ENCODE measurements at regions not wholly inside any gene's neighbourhood (a gene's known extent, or its start where the extent isn't known, plus 50 kb on each side); places are given as distances from the start of the nearest gene placed in this dataset.

- Histone ChIP-seq H2BK12ac (ENCODE audit: low read length) (no peak overlapping the region), H3K79me2 (ENCODE audit: control insufficient read depth, insufficient read depth, low read length, poor library complexity) (no peaks in the 10 kb centered on the region), H3K9ac (ENCODE audit: low read length) (no peak overlapping the region), H2BK5ac (ENCODE audit: low read depth, low read length, poor library complexity) (no peak overlapping the region), H2AFZ (ENCODE audit: insufficient read depth, low read length, poor library complexity) (no peak overlapping the region), H2AK5ac (ENCODE audit: low read length) (no peak overlapping the region), H4K91ac (ENCODE audit: low read depth, low read length) (no peak overlapping the region), H3K14ac (ENCODE audit: low read length) (no peak overlapping the region), H3K4me3 (ENCODE audit: low read depth, low read length) (no peak overlapping the region), H3K27me3 (ENCODE audit: insufficient read depth, low read length) (no peaks in the 10 kb centered on the region), H4K8ac (ENCODE audit: low read depth, low read length) (no peak overlapping the region), H3K79me1 (ENCODE audit: low read length) (no peaks in the 10 kb centered on the region), H3K18ac (ENCODE audit: low read length) (no peak overlapping the region), H3K4me1 (ENCODE audit: control insufficient read depth in 1 of 2, insufficient read depth in 2 of 2, low read length in 2 of 2) (no peaks in the 10 kb centered on the region), H3K36me3 (ENCODE audit: control insufficient read depth in 1 of 2, insufficient read depth in 2 of 2, low read length in 2 of 2) (no peaks in the 10 kb centered on the region), H3K27ac (ENCODE audit: low read depth, low read length) (no peak overlapping the region), H3K4me2 (ENCODE audit: low read length) (no peak overlapping the region), H3K4ac (ENCODE audit: low read depth, low read length) (no peak overlapping the region), H2BK120ac (ENCODE audit: insufficient read depth, low read length, poor library complexity) (no peak overlapping the region), H3K9me3 (ENCODE audit: insufficient read depth, low read depth, low read length) (peaks cover 4% of the 10 kb centered on the region), H4K12ac (ENCODE audit: low read depth, low read length) (no peak overlapping the region), H3K23ac (ENCODE audit: low read length) (no peak overlapping the region)
- no peak for DNase-seq
- WGBS (ENCODE audit: extremely low coverage, insufficient coverage, insufficient read length), result no CpG with 5 or more reads among the region's 1 CpG
Measured at GRCh38 chr1:157284451-157284850, 146.3 kb upstream of the ETV3 start.

- no peaks in the 10 kb centered on the region for H3K27me3 ChIP-seq (ENCODE audit: insufficient read depth, low read length)
- H3K4me3 ChIP-seq (ENCODE audit: low read depth, low read length), result no peak overlapping the region
- DNase-seq, result no peak
- H4K91ac ChIP-seq (ENCODE audit: low read depth, low read length), result no peak overlapping the region
- H4K8ac ChIP-seq (ENCODE audit: low read depth, low read length), result no peak overlapping the region
- no peak overlapping the region for H3K27ac ChIP-seq (ENCODE audit: low read depth, low read length)
- no peak overlapping the region for H3K4ac ChIP-seq (ENCODE audit: low read depth, low read length)
- H3K36me3 ChIP-seq (ENCODE audit: control insufficient read depth in 1 of 2, insufficient read depth in 2 of 2, low read length in 2 of 2), result no peaks in the 10 kb centered on the region
- no peak overlapping the region for H3K9ac ChIP-seq (ENCODE audit: low read length)
- no CpG with 5 or more reads among the region's 3 CpGs for WGBS (ENCODE audit: extremely low coverage, insufficient coverage, insufficient read length)
- H3K14ac ChIP-seq (ENCODE audit: low read length), result no peak overlapping the region
- H3K9me3 ChIP-seq (ENCODE audit: insufficient read depth, low read depth, low read length), result no peaks in the 10 kb centered on the region
- H3K18ac ChIP-seq (ENCODE audit: low read length), result no peak overlapping the region
- H3K4me1 ChIP-seq (ENCODE audit: control insufficient read depth in 1 of 2, insufficient read depth in 2 of 2, low read length in 2 of 2), result peaks cover under 1 to 5% of the 10 kb centered on the region in 2 experiments
- no peak overlapping the region for H3K4me2 ChIP-seq (ENCODE audit: low read length)
- no peak overlapping the region for H2BK120ac ChIP-seq (ENCODE audit: insufficient read depth, low read length, poor library complexity)
- no peaks in the 10 kb centered on the region for H3K79me1 ChIP-seq (ENCODE audit: low read length)
- H2BK5ac ChIP-seq (ENCODE audit: low read depth, low read length, poor library complexity), result no peak overlapping the region
- H2BK12ac ChIP-seq (ENCODE audit: low read length), result no peak overlapping the region
- no peaks in the 10 kb centered on the region for H3K79me2 ChIP-seq (ENCODE audit: control insufficient read depth, insufficient read depth, low read length, poor library complexity)
- H2AFZ ChIP-seq (ENCODE audit: insufficient read depth, low read length, poor library complexity), result no peak overlapping the region
- no peak overlapping the region for H3K23ac ChIP-seq (ENCODE audit: low read length)
- no peak overlapping the region for H4K12ac ChIP-seq (ENCODE audit: low read depth, low read length)
- H2AK5ac ChIP-seq (ENCODE audit: low read length), result no peak overlapping the region
Measured at GRCh38 chr1:157279802-157280140, 141.6 kb upstream of the ETV3 start.

DNA sequence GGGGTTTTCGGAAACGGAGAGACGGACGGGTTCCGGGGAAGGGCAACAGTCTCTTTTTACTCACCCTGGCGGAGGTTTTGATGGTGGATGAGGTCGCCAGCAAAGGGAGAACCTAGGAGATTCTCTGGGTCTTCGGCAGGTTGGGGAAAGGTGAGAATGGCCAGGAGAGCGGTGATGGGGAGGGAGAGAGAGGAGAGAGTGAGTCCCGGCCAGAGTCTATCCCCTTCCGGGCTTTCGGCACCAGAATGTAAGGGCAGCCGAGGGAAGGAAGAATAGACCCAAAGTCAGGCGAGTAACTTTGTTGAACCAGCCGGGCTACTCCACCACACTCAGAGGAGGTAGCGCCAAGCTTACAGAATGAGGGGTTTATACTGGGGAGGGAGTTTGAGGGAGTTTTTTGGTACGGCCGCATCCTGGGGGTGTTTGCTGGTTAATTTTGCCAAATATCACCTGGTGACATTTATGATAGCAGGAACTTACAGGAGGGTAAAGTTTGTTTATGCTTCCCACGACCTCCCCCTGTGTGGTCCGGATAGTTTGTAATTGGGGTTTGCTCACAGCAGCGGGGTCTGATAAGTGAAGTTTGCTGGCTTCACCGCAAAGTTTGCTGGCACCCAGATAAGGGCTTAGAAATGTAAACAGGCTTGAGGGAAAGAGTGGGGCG lies 141.1 kb upstream of the ETV3 start:
- Histone ChIP-seq H3K4me1 (ENCODE audit: control insufficient read depth in 1 of 2, insufficient read depth in 2 of 2, low read length in 2 of 2) (peaks cover 2 to 9% of the 10 kb centered on the region in 2 experiments), H2BK5ac (ENCODE audit: low read depth, low read length, poor library complexity) (no peak overlapping the region), H3K27me3 (ENCODE audit: insufficient read depth, low read length) (no peaks in the 10 kb centered on the region), H2AFZ (ENCODE audit: insufficient read depth, low read length, poor library complexity) (no peak overlapping the region), H4K12ac (ENCODE audit: low read depth, low read length) (no peak overlapping the region), H3K79me2 (ENCODE audit: control insufficient read depth, insufficient read depth, low read length, poor library complexity) (no peaks in the 10 kb centered on the region), H4K91ac (ENCODE audit: low read depth, low read length) (no peak overlapping the region), H3K27ac (ENCODE audit: low read depth, low read length) (no peak overlapping the region), H3K4me2 (ENCODE audit: low read length) (no peak overlapping the region), H2BK12ac (ENCODE audit: low read length) (no peak overlapping the region), H3K4ac (ENCODE audit: low read depth, low read length) (no peak overlapping the region), H3K36me3 (ENCODE audit: control insufficient read depth in 1 of 2, insufficient read depth in 2 of 2, low read length in 2 of 2) (no peaks in the 10 kb centered on the region), H2BK120ac (ENCODE audit: insufficient read depth, low read length, poor library complexity) (no peak overlapping the region), H3K14ac (ENCODE audit: low read length) (no peak overlapping the region), H3K18ac (ENCODE audit: low read length) (no peak overlapping the region), H2AK5ac (ENCODE audit: low read length) (no peak overlapping the region), H4K8ac (ENCODE audit: low read depth, low read length) (no peak overlapping the region), H3K4me3 (ENCODE audit: low read depth, low read length) (no peak overlapping the region), H3K79me1 (ENCODE audit: low read length) (no peaks in the 10 kb centered on the region), H3K23ac (ENCODE audit: low read length) (no peak overlapping the region), H3K9me3 (ENCODE audit: insufficient read depth, low read depth, low read length) (no peaks in the 10 kb centered on the region), H3K9ac (ENCODE audit: low read length) (no peak overlapping the region)
- no CpG with 5 or more reads among the region's 23 CpGs for WGBS (ENCODE audit: extremely low coverage, insufficient coverage, insufficient read length)
- DNase-seq, result no peak

GRCh38 chr1:157278383-157279137 lies 140.4 kb upstream of the ETV3 start:
- Histone ChIP-seq H4K91ac (ENCODE audit: low read depth, low read length) (no peak overlapping the region), H3K27ac (ENCODE audit: low read depth, low read length) (no peak overlapping the region), H3K14ac (ENCODE audit: low read length) (no peak overlapping the region), H3K79me2 (ENCODE audit: control insufficient read depth, insufficient read depth, low read length, poor library complexity) (no peaks in the 10 kb centered on the region), H3K18ac (ENCODE audit: low read length) (no peak overlapping the region), H2AFZ (ENCODE audit: insufficient read depth, low read length, poor library complexity) (no peak overlapping the region), H4K12ac (ENCODE audit: low read depth, low read length) (no peak overlapping the region), H2BK12ac (ENCODE audit: low read length) (no peak overlapping the region), H3K36me3 (ENCODE audit: control insufficient read depth in 1 of 2, insufficient read depth in 2 of 2, low read length in 2 of 2) (no peaks in the 10 kb centered on the region), H3K9ac (ENCODE audit: low read length) (no peak overlapping the region), H3K27me3 (ENCODE audit: insufficient read depth, low read length) (no peaks in the 10 kb centered on the region), H3K4me2 (ENCODE audit: low read length) (no peak overlapping the region), H3K23ac (ENCODE audit: low read length) (no peak overlapping the region), H3K4ac (ENCODE audit: low read depth, low read length) (no peak overlapping the region), H4K8ac (ENCODE audit: low read depth, low read length) (no peak overlapping the region), H2AK5ac (ENCODE audit: low read length) (no peak overlapping the region), H3K4me1 (ENCODE audit: control insufficient read depth in 1 of 2, insufficient read depth in 2 of 2, low read length in 2 of 2) (peaks cover 2 to 9% of the 10 kb centered on the region in 2 experiments), H2BK5ac (ENCODE audit: low read depth, low read length, poor library complexity) (no peak overlapping the region), H3K79me1 (ENCODE audit: low read length) (no peaks in the 10 kb centered on the region), H2BK120ac (ENCODE audit: insufficient read depth, low read length, poor library complexity) (no peak overlapping the region), H3K9me3 (ENCODE audit: insufficient read depth, low read depth, low read length) (no peaks in the 10 kb centered on the region), H3K4me3 (ENCODE audit: low read depth, low read length) (no peak overlapping the region)
- no peak for DNase-seq
- no CpG with 5 or more reads among the region's 28 CpGs for WGBS (ENCODE audit: extremely low coverage, insufficient coverage, insufficient read length)
